ENCODE measurements at regions not wholly inside any gene's neighbourhood (a gene's known extent, or its start where the extent isn't known, plus 50 kb on each side); places are given as distances from the start of the nearest gene placed in this dataset.

GRCh38 chr10:78993261-78993945, 75.4 kb upstream of the ZMIZ1 start:
- TF ChIP-seq CTCF (IDR thresholded peaks at IDR 0.05 in 4 of 5, conservative IDR thresholded peaks at IDR 0.05 in 1 of 5) (no peak), POLR2A (IDR thresholded peaks at IDR 0.05) (no peak)

Data from gastrocnemius medialis (tissue), 4 donors.